H1 (cell line): ENCODE measurements at regions not wholly inside any gene's neighbourhood (a gene's known extent, or its start where the extent isn't known, plus 50 kb on each side); places are given as distances from the start of the nearest gene placed in this dataset.

Experiments used
- CTCF ChIA-PET: fragments of 300-600 bp; sonication (Branson Sonifier 250); formaldehyde crosslinking; loops from one replicate; lab custom pipeline; 2021; ENCODE audit not compliant: partially characterized antibody; lab: Charles Lee
- POLR2A ChIA-PET: fragments of 300-600 bp; sonication (Branson Sonifier 250); formaldehyde crosslinking; loops from one replicate; lab custom pipeline; 2021; ENCODE audit warnings: inconsistent platforms; ENCODE audit not compliant: partially characterized antibody; lab: Charles Lee
- DNase-seq, 2 experiments: peaks; one replicate each; pipeline versions ENCODE4 v3.0.0 to v3.0.0-alpha.2; 2010 to 2022; ENCODE audit warnings: low spot score in 2 of 2, low read depth in 1 of 2, mixed read lengths in 1 of 2
- FAIRE-seq: peaks from 2 replicates; lab custom pipeline; 2011; peaks lifted over from hg19 to GRCh38; lab: Jason Lieb, UNC
- H2AFZ ChIP-seq: 2 replicates; pipeline ENCODE4 v1.8.1; 2012; ENCODE audit warnings: low read length, inconsistent platforms
- H2AK5ac ChIP-seq: 2 replicates; pipeline ENCODE4 v1.6.1; 2013; ENCODE audit warnings: low read depth, low read length
- H2BK120ac ChIP-seq: replicated peaks from 2 replicates; pipeline ENCODE3; 2013; ENCODE audit warnings: low read depth, low read length, inconsistent platforms
- H2BK12ac ChIP-seq: 2 replicates; pipeline ENCODE4 v1.6.1; 2013; ENCODE audit warnings: low read depth, low read length
- H2BK15ac ChIP-seq: 2 replicates; pipeline ENCODE4 v1.6.1; 2013; ENCODE audit warnings: low read length
- H2BK20ac ChIP-seq: 2 replicates; pipeline ENCODE4 v1.6.1; 2013; ENCODE audit warnings: low read length
- H2BK5ac ChIP-seq: 2 replicates; pipeline ENCODE4 v1.6.1; 2013; ENCODE audit warnings: low read depth, low read length
- H3K14ac ChIP-seq: 2 replicates; pipeline ENCODE4 v1.6.1; 2013; ENCODE audit warnings: inconsistent platforms; ENCODE audit not compliant: insufficient read length
- H3K18ac ChIP-seq: 2 replicates; pipeline ENCODE4 v1.6.1; 2013; ENCODE audit warnings: low read length; ENCODE audit errors: extremely low read depth
- H3K23ac ChIP-seq: 2 replicates; pipeline ENCODE4 v1.6.1; 2013; ENCODE audit warnings: inconsistent platforms; ENCODE audit not compliant: insufficient read length
- H3K23me2 ChIP-seq: 2 replicates; pipeline ENCODE4 v1.6.1; 2013; ENCODE audit warnings: low read depth, low read length
- H3K27ac ChIP-seq: 2 replicates; pipeline ENCODE4 v1.6.1; 2011; ENCODE audit warnings: low read depth, low read length, inconsistent platforms
- H3K27me3 ChIP-seq, 4 experiments: replicated peaks in 1 of 4; 1 replicate in 1 of 4; 2 replicates in 3 of 4; pipeline versions ENCODE4 v1.6.1 to v1.8.1; 2011 to 2013; ENCODE audit warnings: low read length in 3 of 4, mild to moderate bottlenecking in 3 of 4, inconsistent platforms in 2 of 4, mixed read lengths in 2 of 4, moderate library complexity in 1 of 4; ENCODE audit not compliant: control insufficient read depth in 3 of 4, insufficient read depth in 3 of 4; ENCODE audit errors: extremely low read depth in 1 of 4
- H3K36me3 ChIP-seq, 4 experiments: 2 replicates each; pipeline versions ENCODE4 v1.6.1 to v1.8.1; 2011 to 2013; ENCODE audit warnings: mild to moderate bottlenecking in 4 of 4, low read length in 3 of 4, moderate library complexity in 2 of 4, control low read depth in 1 of 4, inconsistent platforms in 1 of 4; ENCODE audit not compliant: insufficient read depth in 4 of 4, control insufficient read depth in 2 of 4
- H3K4ac ChIP-seq: replicated peaks from 2 replicates; pipeline ENCODE3; 2013; ENCODE audit warnings: low read length, low read depth, mixed read lengths, inconsistent platforms; ENCODE audit not compliant: insufficient read length
- H3K4me1 ChIP-seq, 4 experiments: replicated peaks in 1 of 4; 1 replicate in 1 of 4; 2 replicates in 3 of 4; pipeline versions ENCODE4 v1.6.1 to v1.8.1; 2011 to 2013; ENCODE audit warnings: low read length in 3 of 4, inconsistent platforms in 2 of 4, mixed read lengths in 1 of 4; ENCODE audit not compliant: insufficient read depth in 4 of 4, control insufficient read depth in 3 of 4
- H3K4me2 ChIP-seq, 2 experiments: 2 replicates each; pipeline versions ENCODE4 v1.6.1 to v1.8.1; 2011 to 2013; ENCODE audit warnings: low read depth in 2 of 2, low read length in 2 of 2, control low read depth in 1 of 2, inconsistent platforms in 1 of 2, mild to moderate bottlenecking in 1 of 2; ENCODE audit not compliant: insufficient read depth in 1 of 2
- H3K4me3 ChIP-seq, 4 experiments: fragments of 200-600, 300-600 bp in 1 of 4; sonication (generic), shearing (Covaris generic), sonication (Bioruptor Twin) in 1 of 4; 2 replicates each; pipeline versions ENCODE4 v1.5.1 to v1.8.1; 2011 to 2016; ENCODE audit warnings: low read length in 4 of 4, low read depth in 3 of 4, control low read depth in 2 of 4, inconsistent platforms in 2 of 4, mild to moderate bottlenecking in 2 of 4, mixed read lengths in 1 of 4, moderate library complexity in 1 of 4; ENCODE audit not compliant: insufficient read depth in 2 of 4; ENCODE audit errors: extremely low read depth in 1 of 4
- H3K56ac ChIP-seq: replicated peaks from 2 replicates; pipeline ENCODE3; 2013; ENCODE audit warnings: low read depth, mild to moderate bottlenecking, mixed read lengths, low read length, inconsistent platforms; ENCODE audit not compliant: insufficient read length
- H3K79me1 ChIP-seq: 2 replicates; pipeline ENCODE4 v1.6.1; 2013; ENCODE audit warnings: low read depth, low read length, control low read depth
- H3K79me2 ChIP-seq, 2 experiments: 2 replicates each; pipeline versions ENCODE4 v1.6.1 to v1.8.1; 2012 to 2013; ENCODE audit warnings: low read length in 2 of 2, mild to moderate bottlenecking in 2 of 2, inconsistent platforms in 1 of 2; ENCODE audit not compliant: insufficient read depth in 2 of 2, control insufficient read depth in 1 of 2
- H3K9ac ChIP-seq, 4 experiments: replicated peaks in 1 of 4; 1 replicate in 1 of 4; 2 replicates in 3 of 4; pipeline versions ENCODE4 v1.6.1 to v1.8.1; 2011 to 2013; ENCODE audit warnings: low read depth in 3 of 4, low read length in 3 of 4, control low read depth in 2 of 4, mild to moderate bottlenecking in 2 of 4, moderate library complexity in 2 of 4, inconsistent platforms in 1 of 4; ENCODE audit errors: extremely low read depth in 1 of 4
- H3K9me3 ChIP-seq, 2 experiments: 2 replicates each; pipeline versions ENCODE4 v1.6.1 to v1.8.1; 2012 to 2013; ENCODE audit warnings: mild to moderate bottlenecking in 2 of 2, moderate library complexity in 2 of 2, control low read depth in 1 of 2, inconsistent platforms in 1 of 2, low read depth in 1 of 2, low read length in 1 of 2, mixed read lengths in 1 of 2; ENCODE audit not compliant: insufficient read depth in 2 of 2
- H4K20me1 ChIP-seq, 2 experiments: replicated peaks in 1 of 2; 2 replicates each; pipeline versions ENCODE3 to v1.8.1; 2011 to 2013; ENCODE audit warnings: inconsistent platforms in 2 of 2, low read length in 2 of 2, mild to moderate bottlenecking in 1 of 2; ENCODE audit not compliant: insufficient read depth in 2 of 2, control insufficient read depth in 1 of 2
- H4K5ac ChIP-seq: 2 replicates; pipeline ENCODE4 v1.6.1; 2013; ENCODE audit warnings: low read length, low read depth, mixed read lengths, inconsistent platforms; ENCODE audit not compliant: insufficient read length
- H4K8ac ChIP-seq: 2 replicates; pipeline ENCODE4 v1.8.0; 2013; ENCODE audit warnings: mild to moderate bottlenecking, moderate library complexity, low read length, inconsistent platforms; ENCODE audit not compliant: insufficient read depth; ENCODE audit errors: extremely low read depth
- H4K91ac ChIP-seq: replicated peaks from 2 replicates; pipeline ENCODE3; 2013; ENCODE audit warnings: low read length, mixed read lengths, inconsistent platforms; ENCODE audit not compliant: insufficient read length
- EP300 ChIP-seq, 2 experiments: IDR thresholded peaks; 1 replicate in 1 of 2; 2 replicates in 1 of 2; pipeline ENCODE4 v1.6.1; 2011 to 2012; ENCODE audit warnings: low read depth in 2 of 2, low read length in 2 of 2, mild to moderate bottlenecking in 2 of 2, borderline replicate concordance in 1 of 2, inconsistent platforms in 1 of 2, moderate library complexity in 1 of 2
- KDM1A ChIP-seq: fragments of 200-600, 300-600 bp; sonication (generic); IDR thresholded peaks from 2 replicates; pipeline ENCODE4 v1.7.1; 2016; ENCODE audit warnings: mild to moderate bottlenecking, low read length, borderline replicate concordance
- NRF1 ChIP-seq: IDR thresholded peaks from 2 replicates; pipeline ENCODE4 v1.6.1; 2011; ENCODE audit warnings: mild to moderate bottlenecking, low read depth, low read length, improper control_type of control experiment
- RAD21 ChIP-seq, 2 experiments: IDR thresholded peaks in 1 of 2; conservative IDR thresholded peaks in 1 of 2; 2 replicates each; pipeline ENCODE4 v1.6.1; 2011; ENCODE audit warnings: low read depth in 2 of 2, low read length in 2 of 2, improper control_type of control experiment in 1 of 2, inconsistent platforms in 1 of 2, mild to moderate bottlenecking in 1 of 2, moderate library complexity in 1 of 2
- SAP30 ChIP-seq: fragments of 300-600 bp; sonication (generic); IDR thresholded peaks from 2 replicates; pipeline ENCODE4 v1.7.1; 2012; ENCODE audit warnings: low read length, moderate library complexity, mild to moderate bottlenecking, inconsistent platforms; ENCODE audit not compliant: insufficient read depth, insufficient replicate concordance
- YY1 ChIP-seq: IDR thresholded peaks from 2 replicates; pipeline ENCODE4 v1.6.1; 2011; ENCODE audit warnings: low read depth, mild to moderate bottlenecking, low read length
- WGBS, 2 experiments: shearing (Covaris generic) in 1 of 2; methylation state at CpG; one replicate each; pipeline versions ENCODE4 v1.1.6 to v1.1.7; 2013 to 2015; ENCODE audit warnings: low lambda C conversion rate in 2 of 2, mixed read lengths in 2 of 2, inconsistent platforms in 1 of 2, low coverage in 1 of 2, missing lambda C conversion rate in 1 of 2; ENCODE audit not compliant: insufficient replicate concordance in 2 of 2, insufficient coverage in 1 of 2, insufficient read length in 1 of 2; ENCODE audit errors: extremely low coverage in 1 of 2, missing lambda C conversion rate in 1 of 2; 5-methylcytosine and 5-hydroxymethylcytosine counted together
- TF ChIP-seq, protein P1 (sequence below): IDR thresholded peaks from 2 replicates; pipeline ENCODE4 v1.6.1; 2012; ENCODE audit warnings: inconsistent platforms

DNA sequence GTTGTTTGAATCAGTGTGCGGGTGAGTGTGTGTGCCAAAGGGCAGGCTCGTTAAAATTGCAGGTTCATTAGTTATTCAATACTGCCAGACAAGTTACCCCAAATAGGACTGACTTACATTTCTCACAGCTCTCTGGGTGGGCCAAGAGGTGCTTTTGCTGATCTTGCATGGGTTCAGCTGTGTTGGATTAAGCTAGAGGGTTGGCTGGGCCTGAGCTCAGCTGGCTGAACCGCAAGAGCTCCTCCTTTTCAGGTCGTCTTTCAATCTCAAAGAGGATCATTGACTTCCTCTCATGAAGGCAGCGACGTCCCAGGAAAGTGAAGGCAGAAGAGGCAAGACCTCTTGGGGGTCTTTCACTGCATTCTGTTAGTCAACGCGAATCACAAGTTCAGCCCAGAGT is 343.3 kb upstream of the FRG1 start:
- Histone ChIP-seq H4K91ac (no peak overlapping the region), H3K27ac (no peak overlapping the region), H2BK12ac (no peak overlapping the region), H3K4ac (no peak overlapping the region), H4K20me1 (no peaks in the 10 kb centered on the region), H4K5ac (no peak overlapping the region), H3K23me2 (no peaks in the 10 kb centered on the region), H2BK15ac (no peak overlapping the region), H3K36me3 (no peaks in the 10 kb centered on the region), H3K79me2 (no peaks in the 10 kb centered on the region), H2AK5ac (no peak overlapping the region), H2BK120ac (no peak overlapping the region), H3K9me3 (no peaks in the 10 kb centered on the region; a peak in 1 of 4 replicates), H2AFZ (peak overlapping the region; percentile 22; the same call in 1 of the 2 replicates), H3K27me3 (no peaks in the 10 kb centered on the region), H3K4me3 (no peak overlapping the region), H3K14ac (no peak overlapping the region), H4K8ac (no peak overlapping the region), H3K9ac (no peak overlapping the region), H3K4me2 (no peak overlapping the region), H3K23ac (no peak overlapping the region), H3K18ac (no peak overlapping the region), H2BK20ac (no peak overlapping the region), H3K56ac (no peak overlapping the region), H3K79me1 (no peaks in the 10 kb centered on the region), H3K4me1 (no peaks in the 10 kb centered on the region), H2BK5ac (no peak overlapping the region)
- FAIRE-seq (no peak), DNase-seq (no peak)
- CTCF ChIA-PET, result no interaction called here
- TF ChIP-seq, protein P1, sequence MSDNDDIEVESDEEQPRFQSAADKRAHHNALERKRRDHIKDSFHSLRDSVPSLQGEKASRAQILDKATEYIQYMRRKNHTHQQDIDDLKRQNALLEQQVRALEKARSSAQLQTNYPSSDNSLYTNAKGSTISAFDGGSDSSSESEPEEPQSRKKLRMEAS, result no peak
- no peak for TF ChIP-seq NRF1
- TF ChIP-seq SAP30, result no peak
- no peak for TF ChIP-seq KDM1A
- TF ChIP-seq EP300 (IDR thresholded peaks at IDR 0.05; ENCODE audit: borderline replicate concordance in 1 of 2, low read depth in 2 of 2, low read length in 2 of 2), result no peak
- no peak for TF ChIP-seq YY1
- no peak for TF ChIP-seq RAD21 (IDR thresholded peaks at IDR 0.05 in 1 of 2, conservative IDR thresholded peaks at IDR 0.05 in 1 of 2; ENCODE audit: low read depth in 2 of 2, low read length in 2 of 2)
- POLR2A ChIA-PET, result no interaction called here
- WGBS, 2 experiments, result 85% methylated on average over 8 of the region's 8 CpGs; no CpG with 5 or more reads in 1 of the 2 experiments
